IPS-15b (cell line): ENCODE measurements at regions not wholly inside any gene's neighbourhood (a gene's known extent, or its start where the extent isn't known, plus 50 kb on each side); places are given as distances from the start of the nearest gene placed in this dataset.

ENCODE experiments used
- H3K27me3 ChIP-seq: one replicate; pipeline ENCODE4 v1.6.1; 2013; ENCODE audit warnings: low read length; ENCODE audit not compliant: control insufficient read depth, insufficient read depth
- H3K36me3 ChIP-seq: one replicate; pipeline ENCODE4 v1.6.1; 2013; ENCODE audit warnings: low read length; ENCODE audit not compliant: control insufficient read depth, insufficient read depth
- H3K4me1 ChIP-seq: one replicate; pipeline ENCODE4 v1.6.1; 2013; ENCODE audit warnings: mild to moderate bottlenecking, low read length; ENCODE audit not compliant: control insufficient read depth, insufficient read depth
- H3K4me3 ChIP-seq: one replicate; pipeline ENCODE4 v1.5.1; 2013; ENCODE audit warnings: low read depth, low read length
- H3K9ac ChIP-seq: one replicate; pipeline ENCODE4 v1.6.1; 2013; ENCODE audit warnings: low read depth, mild to moderate bottlenecking, low read length
- H3K9me3 ChIP-seq: one replicate; pipeline ENCODE4 v1.6.1; 2013; ENCODE audit warnings: mild to moderate bottlenecking, low read length; ENCODE audit not compliant: control insufficient read depth, insufficient read depth

DNA sequence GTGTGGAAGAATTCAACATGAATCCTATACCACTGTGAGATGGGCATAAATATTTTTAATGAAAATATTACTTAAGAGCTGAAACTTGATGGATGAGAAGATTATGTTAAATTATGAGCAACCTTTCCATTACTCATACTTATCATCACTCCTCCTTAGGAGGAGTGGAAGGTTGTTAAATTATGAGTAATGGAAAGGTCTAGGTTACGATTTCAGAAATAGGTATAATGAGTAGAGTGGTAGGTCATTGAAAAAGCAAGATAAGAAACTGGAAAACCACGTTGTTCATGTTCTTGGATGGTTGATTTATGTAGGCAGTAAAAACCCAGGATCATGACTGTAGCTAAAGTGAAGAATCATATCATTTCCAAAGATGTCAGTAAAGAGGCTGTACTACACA is 973.2 kb upstream of the RAG2 start:
- Histone ChIP-seq H3K4me1 (no peaks in the 10 kb centered on the region), H3K36me3 (no peaks in the 10 kb centered on the region), H3K9ac (no peak overlapping the region), H3K9me3 (no peaks in the 10 kb centered on the region), H3K4me3 (no peak overlapping the region), H3K27me3 (no peaks in the 10 kb centered on the region)

DNA sequence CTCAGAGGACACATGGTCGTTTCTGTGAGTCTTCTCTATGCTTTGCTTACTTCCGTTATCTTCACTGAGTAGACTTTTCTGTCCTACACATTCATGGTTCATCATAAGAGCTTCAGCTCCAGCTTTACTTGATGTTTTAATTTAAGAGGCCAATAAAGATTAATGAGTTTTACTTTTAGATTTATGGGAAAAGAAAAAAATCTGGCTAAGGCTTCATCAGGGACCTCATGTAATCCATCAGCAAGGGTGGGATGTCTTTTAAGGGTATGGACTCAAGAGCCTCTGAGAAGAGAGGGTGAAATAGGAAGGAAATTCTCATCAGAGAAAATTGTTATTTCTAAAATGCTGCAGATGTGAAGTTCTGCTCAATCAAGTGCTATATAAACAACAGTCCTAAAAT is 963.0 kb upstream of the RAG2 start:
- Histone ChIP-seq H3K27me3 (no peaks in the 10 kb centered on the region), H3K4me3 (no peak overlapping the region), H3K9ac (no peak overlapping the region), H3K4me1 (no peaks in the 10 kb centered on the region), H3K36me3 (no peaks in the 10 kb centered on the region), H3K9me3 (no peaks in the 10 kb centered on the region)

GRCh38 chr11:37560346-37560745 is 962.3 kb upstream of the RAG2 start:
- no peaks in the 10 kb centered on the region for H3K9me3 ChIP-seq
- no peak overlapping the region for H3K9ac ChIP-seq
- H3K4me1 ChIP-seq = no peaks in the 10 kb centered on the region
- H3K4me3 ChIP-seq = no peak overlapping the region
- no peaks in the 10 kb centered on the region for H3K36me3 ChIP-seq
- H3K27me3 ChIP-seq = no peaks in the 10 kb centered on the region

DNA sequence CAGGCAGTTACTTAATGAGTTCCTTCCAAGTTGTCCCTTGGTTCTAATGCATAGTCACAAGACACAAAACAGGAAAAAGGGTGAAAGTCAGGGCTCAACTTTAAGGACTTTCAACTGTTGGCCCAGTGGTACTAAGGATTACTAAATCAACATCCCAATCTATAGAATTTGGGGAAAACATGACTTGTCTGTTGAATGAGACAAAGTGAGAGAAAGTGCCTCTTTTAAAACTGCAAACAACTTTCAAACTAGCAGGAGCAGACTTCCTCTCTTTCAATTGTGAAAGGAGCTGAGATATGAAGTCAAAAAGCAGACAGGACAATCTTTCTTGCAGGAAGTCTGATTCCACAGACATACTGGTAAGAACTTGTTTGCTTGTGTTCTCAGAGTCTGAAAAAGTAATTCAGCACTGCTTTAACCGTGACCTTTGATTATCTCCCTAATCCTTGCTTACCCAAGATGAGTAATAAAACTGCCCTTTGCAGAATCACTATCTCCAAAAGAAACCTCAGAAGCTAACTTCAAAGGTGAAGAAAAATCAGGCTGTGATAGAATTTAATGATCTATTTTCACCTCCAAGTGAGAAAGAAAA is 960.7 kb upstream of the RAG2 start:
- H3K4me3 ChIP-seq = no peak overlapping the region
- H3K27me3 ChIP-seq = no peaks in the 10 kb centered on the region
- no peak overlapping the region for H3K9ac ChIP-seq
- no peaks in the 10 kb centered on the region for H3K4me1 ChIP-seq
- H3K9me3 ChIP-seq = no peaks in the 10 kb centered on the region
- H3K36me3 ChIP-seq = no peaks in the 10 kb centered on the region

GRCh38 chr11:37557990-37558389 is 960.0 kb upstream of the RAG2 start:
- no peaks in the 10 kb centered on the region for H3K27me3 ChIP-seq
- H3K4me3 ChIP-seq = no peak overlapping the region
- H3K36me3 ChIP-seq = no peaks in the 10 kb centered on the region
- H3K4me1 ChIP-seq = no peaks in the 10 kb centered on the region
- H3K9ac ChIP-seq = no peak overlapping the region
- H3K9me3 ChIP-seq = no peaks in the 10 kb centered on the region

DNA sequence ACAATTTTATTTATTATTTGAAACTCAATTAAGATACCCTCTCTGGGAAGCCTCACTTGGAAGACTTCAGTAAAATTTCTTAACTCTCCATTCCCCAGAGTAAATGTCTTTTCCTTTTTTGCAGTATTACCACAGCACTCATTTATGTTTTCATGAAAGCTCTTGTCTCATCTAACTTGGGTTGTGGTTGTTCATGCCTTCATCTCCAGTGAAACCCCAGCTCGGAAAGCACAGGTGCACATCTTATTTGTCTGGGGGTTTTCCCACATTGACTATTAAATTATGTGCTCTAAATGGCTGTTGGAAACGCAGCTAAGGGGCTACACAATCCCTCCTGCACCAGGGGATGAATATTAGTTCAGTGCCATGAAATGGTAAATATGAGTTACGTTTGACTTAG is 954.2 kb upstream of the RAG2 start:
- H3K9ac ChIP-seq = no peak overlapping the region
- peaks cover 2% of the 10 kb centered on the region for H3K9me3 ChIP-seq
- no peaks in the 10 kb centered on the region for H3K27me3 ChIP-seq
- no peaks in the 10 kb centered on the region for H3K36me3 ChIP-seq
- H3K4me3 ChIP-seq = no peak overlapping the region
- H3K4me1 ChIP-seq = no peaks in the 10 kb centered on the region

- Histone ChIP-seq H3K36me3 (no peaks in the 10 kb centered on the region), H3K9me3 (peaks cover 11% of the 10 kb centered on the region), H3K27me3 (no peaks in the 10 kb centered on the region), H3K4me3 (no peak overlapping the region), H3K4me1 (no peaks in the 10 kb centered on the region), H3K9ac (no peak overlapping the region)
These were observed 946.5 kb upstream of the RAG2 start for GRCh38 chr11:37544491-37544890.

DNA sequence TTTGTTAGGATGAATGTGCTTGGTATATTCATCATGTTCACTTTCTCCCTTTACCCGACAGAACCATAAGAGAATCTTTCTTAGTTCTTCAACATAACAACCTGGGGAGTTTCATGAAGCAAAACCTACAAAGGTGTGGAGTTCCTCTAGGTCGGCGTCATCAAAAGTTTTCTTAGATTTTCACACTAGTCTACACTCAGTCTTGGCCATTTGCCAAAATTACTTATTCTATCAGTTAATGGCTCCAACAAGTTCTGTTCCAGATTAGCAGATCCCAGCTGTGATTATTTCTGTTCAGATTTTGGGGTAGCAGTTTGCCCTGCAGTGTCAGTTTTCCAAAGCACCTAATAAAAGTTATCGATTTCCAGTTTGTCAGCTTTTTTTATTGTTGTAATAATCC is 935.8 kb upstream of the RAG2 start:
- H3K4me3 ChIP-seq = no peak overlapping the region
- peaks cover 4% of the 10 kb centered on the region for H3K4me1 ChIP-seq
- peaks cover 6% of the 10 kb centered on the region for H3K9me3 ChIP-seq
- H3K36me3 ChIP-seq = no peaks in the 10 kb centered on the region
- H3K9ac ChIP-seq = no peak overlapping the region
- H3K27me3 ChIP-seq = no peaks in the 10 kb centered on the region

GRCh38 chr11:37533087-37533486 is 935.1 kb upstream of the RAG2 start:
- H3K36me3 ChIP-seq = no peaks in the 10 kb centered on the region
- peaks cover 4% of the 10 kb centered on the region for H3K4me1 ChIP-seq
- no peak overlapping the region for H3K4me3 ChIP-seq
- H3K9ac ChIP-seq = no peak overlapping the region
- peaks cover 6% of the 10 kb centered on the region for H3K9me3 ChIP-seq
- H3K27me3 ChIP-seq = no peaks in the 10 kb centered on the region

GRCh38 chr11:37532271-37532670 is 934.2 kb upstream of the RAG2 start:
- peaks cover 4% of the 10 kb centered on the region for H3K4me1 ChIP-seq
- H3K9ac ChIP-seq = no peak overlapping the region
- H3K9me3 ChIP-seq = peaks cover 6% of the 10 kb centered on the region
- H3K4me3 ChIP-seq = no peak overlapping the region
- no peaks in the 10 kb centered on the region for H3K27me3 ChIP-seq
- H3K36me3 ChIP-seq = no peaks in the 10 kb centered on the region

DNA sequence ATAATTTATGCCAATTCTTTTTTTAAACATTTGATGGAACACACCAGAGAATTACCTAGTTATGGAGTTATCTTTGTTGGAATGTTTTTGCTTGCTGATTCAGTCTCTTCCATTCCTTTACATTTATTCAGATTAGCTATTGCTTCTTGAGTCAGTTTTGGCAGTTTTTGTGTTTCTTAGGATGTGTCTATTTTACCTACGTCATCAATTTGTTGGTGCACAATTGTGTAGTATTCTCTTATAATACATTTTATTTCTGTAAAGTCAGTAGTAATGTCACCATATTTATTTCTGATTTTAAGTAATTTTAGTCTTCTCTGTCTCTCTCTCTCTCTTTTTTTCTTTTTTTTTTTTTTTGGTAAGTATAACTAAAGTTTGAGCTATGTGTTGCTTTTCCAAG is 929.5 kb upstream of the RAG2 start:
- no peaks in the 10 kb centered on the region for H3K36me3 ChIP-seq
- no peaks in the 10 kb centered on the region for H3K27me3 ChIP-seq

DNA sequence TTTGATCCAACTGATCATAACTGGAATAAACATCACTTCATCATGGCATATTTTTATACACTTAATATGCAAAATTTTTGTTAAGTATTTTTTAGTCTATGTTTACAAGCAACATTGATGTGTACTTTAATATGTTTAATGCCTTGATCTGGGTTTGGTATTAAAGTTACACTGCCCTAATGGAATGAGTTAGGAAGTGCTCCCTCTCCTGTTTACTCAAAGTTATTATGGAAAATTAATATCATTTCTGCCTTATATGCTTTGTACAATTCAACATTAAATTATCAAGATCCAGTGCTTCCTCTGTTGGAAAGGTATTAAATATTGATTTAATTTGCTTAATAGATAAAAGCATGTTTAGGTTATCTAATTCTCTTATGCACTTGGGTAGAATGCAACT is 927.3 kb upstream of the RAG2 start:
- Histone ChIP-seq H3K4me3 (no peak overlapping the region), H3K9me3 (peaks cover 6% of the 10 kb centered on the region), H3K4me1 (no peaks in the 10 kb centered on the region), H3K36me3 (no peaks in the 10 kb centered on the region), H3K9ac (no peak overlapping the region), H3K27me3 (no peaks in the 10 kb centered on the region)

More for the DNA sequence above, 929.5 kb upstream of the RAG2 start:
- no peak overlapping the region for H3K4me3 ChIP-seq
- peaks cover 6% of the 10 kb centered on the region for H3K9me3 ChIP-seq
- H3K9ac ChIP-seq = no peak overlapping the region
- H3K4me1 ChIP-seq = peaks cover under 1% of the 10 kb centered on the region
